Ureter (tissue), 1 donor: ENCODE measurements at regions not wholly inside any gene's neighbourhood (a gene's known extent, or its start where the extent isn't known, plus 50 kb on each side); places are given as distances from the start of the nearest gene placed in this dataset.

ENCODE experiments used
- DNase-seq: peaks from one replicate; pipeline ENCODE4 v3.0.0-alpha.2; 2020; ENCODE audit warnings: low spot score
- donor health status: DM: yes; HTN: yes; CAD: no.

- DNase-seq = no peak
Measured at GRCh38 chr7:96484845-96485244, 162.9 kb upstream of the SLC25A13 start.

GRCh38 chr7:96484091-96484490 lies 162.2 kb upstream of the SLC25A13 start:
- DNase-seq = no peak

- DNase-seq = no peak
Measured at GRCh38 chr7:96481796-96482195, 159.9 kb upstream of the SLC25A13 start.

- DNase-seq = no peak
Measured at GRCh38 chr7:96479015-96479645, 157.2 kb upstream of the SLC25A13 start.

- no peak for DNase-seq
Measured at GRCh38 chr7:96471606-96472005, 149.7 kb upstream of the SLC25A13 start.

DNA sequence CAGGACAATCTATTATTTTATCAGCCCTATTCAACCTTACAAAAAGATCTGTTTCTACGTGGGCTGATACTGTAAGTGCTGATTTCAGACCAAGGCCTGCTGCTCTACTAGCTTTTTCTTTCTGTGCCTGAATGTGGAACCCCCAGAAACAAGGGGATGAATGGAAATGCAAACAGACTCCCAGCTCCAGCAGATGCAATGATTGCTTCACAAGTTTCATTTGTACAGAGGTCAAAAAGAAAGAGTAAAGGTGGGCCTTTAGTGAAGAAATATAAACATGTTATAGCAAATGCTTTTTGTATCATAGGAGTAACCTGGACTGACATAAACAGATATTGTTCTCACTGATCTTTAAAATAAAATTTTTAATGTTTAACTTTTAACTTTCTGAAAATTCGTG lies 130.2 kb upstream of the SLC25A13 start:
- no peak for DNase-seq

DNA sequence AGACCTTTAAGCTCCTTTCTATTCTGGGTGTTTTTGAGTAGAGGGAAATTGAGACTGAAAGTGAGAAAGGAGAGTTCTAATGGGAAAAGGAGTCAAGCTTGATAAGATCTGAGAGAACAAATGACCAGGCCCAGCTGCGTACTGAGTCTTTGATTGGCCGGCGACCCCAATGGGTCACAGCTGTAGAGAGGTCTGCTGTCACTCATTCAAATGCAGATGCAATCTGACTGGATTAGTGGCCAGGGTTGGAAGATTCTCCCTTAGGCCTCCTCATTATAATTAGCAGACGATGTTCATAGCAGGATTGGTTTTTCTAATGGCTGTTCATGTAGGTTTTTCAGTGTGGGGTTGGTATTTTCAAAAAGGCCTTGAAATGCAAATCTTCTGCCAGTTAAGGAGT lies 127.2 kb upstream of the SLC25A13 start:
- no peak for DNase-seq

GRCh38 chr7:96447109-96447645 lies 125.3 kb upstream of the SLC25A13 start:
- no peak for DNase-seq

DNA sequence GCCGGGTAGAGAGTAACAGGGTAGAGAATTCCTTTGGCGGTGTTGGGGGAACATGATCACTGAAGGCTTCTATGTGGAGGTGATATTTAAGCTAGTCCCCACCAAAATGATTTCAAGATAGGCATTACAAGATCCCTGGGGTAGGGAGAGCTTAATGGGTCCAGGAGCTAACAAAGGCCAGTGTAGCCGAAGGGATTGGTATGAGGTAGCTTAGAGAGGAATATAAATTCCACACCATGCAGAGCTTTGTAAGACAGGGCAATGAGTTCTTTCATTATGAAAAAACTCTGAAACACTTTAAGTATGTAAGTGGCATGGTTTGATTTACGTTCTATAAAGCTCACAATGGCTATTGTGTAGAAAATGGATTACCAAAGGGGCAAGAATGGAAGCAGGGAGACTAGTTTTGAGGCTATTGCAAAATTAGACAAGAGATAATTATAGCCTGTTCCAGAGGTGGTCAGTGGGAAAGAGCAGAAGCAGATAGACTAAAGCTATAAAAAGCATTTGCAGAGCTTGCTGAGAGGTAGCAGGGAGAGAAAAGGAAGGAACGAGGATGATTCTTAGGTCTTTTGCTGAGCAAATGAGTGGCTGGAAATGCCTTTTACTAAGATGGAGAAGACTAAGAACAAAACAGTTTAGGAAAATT lies 119.7 kb upstream of the SLC25A13 start:
- no peak for DNase-seq

DNA sequence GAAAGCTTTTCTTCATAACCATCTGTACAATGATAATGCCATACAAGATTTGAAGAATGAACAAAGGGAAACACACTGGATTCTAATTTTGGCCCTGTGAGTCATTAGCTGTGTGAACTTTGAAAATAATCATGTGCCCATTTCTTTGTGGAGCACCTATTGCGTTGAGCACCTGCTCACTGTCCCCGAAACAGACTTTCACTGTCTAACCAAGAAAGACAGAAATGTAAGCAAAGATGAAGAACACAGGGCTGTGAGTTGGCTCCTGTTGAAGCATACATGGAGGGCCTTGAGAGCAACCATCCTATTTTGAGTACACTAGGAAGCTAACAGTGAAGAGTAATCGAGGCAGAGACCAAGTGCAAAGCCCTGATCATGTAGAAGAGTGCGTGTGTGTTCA lies 118.4 kb upstream of the SLC25A13 start:
- DNase-seq = no peak

- no peak for DNase-seq
Measured at GRCh38 chr7:96436880-96437279, 115.0 kb upstream of the SLC25A13 start.

DNA sequence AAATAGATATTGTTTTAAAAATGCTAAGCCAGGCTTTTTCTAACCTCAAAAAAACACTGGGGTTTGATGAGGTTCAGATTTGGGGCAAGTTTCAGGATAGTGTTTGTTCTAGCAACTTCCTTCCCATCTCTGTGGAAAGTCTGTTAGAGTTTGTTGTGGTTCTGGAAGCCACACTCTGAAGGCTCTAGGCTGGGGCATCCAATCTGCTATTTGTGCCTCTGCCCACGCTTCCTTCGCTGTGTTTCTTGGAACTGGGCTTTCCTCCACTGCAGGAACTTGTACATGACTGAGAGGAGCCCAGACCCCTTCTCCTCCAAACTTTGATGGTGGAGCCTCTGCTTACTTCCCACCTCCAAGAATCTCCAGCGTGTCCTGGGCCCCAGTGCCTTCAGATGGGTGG lies 108.5 kb upstream of the SLC25A13 start:
- no peak for DNase-seq

DNA sequence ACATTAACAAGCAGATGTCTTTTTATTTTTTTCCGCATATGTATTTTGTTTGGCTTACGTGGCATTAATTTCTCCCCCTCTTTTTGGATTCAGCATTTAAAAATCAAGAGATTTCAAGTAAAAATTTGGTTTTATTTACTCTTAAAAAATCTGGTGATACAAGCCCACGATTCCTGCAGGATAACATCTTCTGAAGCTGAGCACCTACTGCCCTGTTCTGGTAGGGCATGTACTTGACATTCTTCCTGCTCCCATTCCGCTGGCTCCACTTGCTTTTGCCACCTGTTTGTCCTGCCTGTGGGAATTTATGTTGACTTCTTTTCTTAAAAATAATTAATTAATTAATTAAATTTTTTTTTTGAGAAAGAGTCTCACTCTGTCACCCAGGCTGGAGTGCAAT lies 105.2 kb upstream of the SLC25A13 start:
- DNase-seq = no peak

DNA sequence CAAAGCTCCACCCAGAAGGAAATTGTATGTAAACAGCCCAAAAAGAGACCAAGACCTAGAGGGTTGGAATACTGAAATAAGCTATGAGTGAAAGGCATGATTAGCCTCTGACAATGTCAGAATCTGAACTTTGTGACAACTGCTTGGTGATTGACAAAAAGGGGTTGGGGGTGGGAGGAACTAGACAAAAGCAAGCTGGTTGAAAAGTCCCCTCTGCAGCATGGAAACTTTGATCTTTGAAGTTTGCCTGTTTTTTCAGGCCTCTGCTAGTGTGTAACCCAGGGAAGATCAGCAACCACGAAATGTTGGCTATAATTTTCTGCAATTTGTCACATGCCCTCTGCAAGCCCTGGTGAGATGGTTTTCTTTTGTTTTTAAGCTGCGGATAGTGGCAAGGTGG lies 104.8 kb upstream of the SLC25A13 start:
- DNase-seq = no peak

DNA sequence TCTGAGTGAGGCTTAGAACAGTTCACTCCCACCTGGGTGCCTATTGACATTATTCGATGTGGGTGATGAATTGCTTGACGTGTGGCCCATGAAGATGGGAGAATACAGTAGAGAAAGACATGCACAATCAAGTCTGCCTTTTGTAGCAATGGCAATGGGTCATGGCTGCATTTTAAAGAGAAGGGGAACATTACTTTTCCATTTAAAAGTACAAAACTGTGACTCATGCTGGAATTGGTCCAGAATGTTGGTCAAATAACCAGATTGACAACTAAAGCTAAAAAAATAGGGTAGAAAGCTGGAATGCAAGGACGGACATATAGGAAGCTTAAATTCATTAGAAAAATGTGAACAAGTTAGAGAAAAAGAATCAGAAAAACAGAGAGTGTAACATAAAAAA lies 104.1 kb upstream of the SLC25A13 start:
- DNase-seq = no peak

GRCh38 chr7:96424411-96424810 lies 102.5 kb upstream of the SLC25A13 start:
- DNase-seq = no peak

DNA sequence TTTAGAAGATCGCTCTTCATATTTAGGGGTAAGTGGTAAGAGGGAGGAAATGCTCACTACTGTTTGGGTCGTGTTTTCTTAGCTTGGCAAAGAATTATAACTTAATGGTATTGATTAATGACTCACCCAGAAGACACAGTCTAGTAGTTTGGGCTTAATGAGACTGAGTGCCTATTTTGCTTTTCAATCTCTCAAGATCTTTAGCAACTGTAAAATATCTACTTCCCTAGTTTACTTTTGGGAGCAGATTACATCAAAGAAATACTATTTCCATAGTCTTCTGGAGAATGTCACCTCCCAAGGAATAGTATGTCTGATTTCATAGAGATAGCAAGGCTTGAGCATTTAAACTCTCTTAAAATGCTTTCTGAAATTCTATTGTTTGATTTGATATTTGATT lies 100.5 kb upstream of the SLC25A13 start:
- DNase-seq = no peak

DNA sequence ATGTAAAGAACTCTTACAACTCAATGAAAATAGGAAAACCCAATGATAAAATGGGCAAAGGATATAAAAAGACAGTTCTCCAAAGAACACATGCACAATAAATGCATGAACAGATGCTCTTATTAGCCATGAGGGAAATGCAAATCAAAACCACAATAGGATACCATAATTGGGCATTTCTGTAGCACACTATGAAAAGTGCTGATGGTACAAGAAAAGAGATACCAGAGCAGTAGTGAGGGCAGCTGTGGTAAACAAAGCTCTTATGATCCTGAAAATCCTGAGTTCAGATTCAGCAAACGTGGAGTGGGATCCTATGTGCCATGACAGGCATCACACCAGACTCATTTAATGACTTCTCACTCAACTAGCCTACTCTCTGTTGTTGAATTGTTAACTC lies 96.7 kb upstream of the SLC25A13 start:
- no peak for DNase-seq

- DNase-seq = no peak
Measured at GRCh38 chr7:96417784-96418183, 95.9 kb upstream of the SLC25A13 start.

GRCh38 chr7:96416599-96416998 lies 94.7 kb upstream of the SLC25A13 start:
- DNase-seq = no peak

DNA sequence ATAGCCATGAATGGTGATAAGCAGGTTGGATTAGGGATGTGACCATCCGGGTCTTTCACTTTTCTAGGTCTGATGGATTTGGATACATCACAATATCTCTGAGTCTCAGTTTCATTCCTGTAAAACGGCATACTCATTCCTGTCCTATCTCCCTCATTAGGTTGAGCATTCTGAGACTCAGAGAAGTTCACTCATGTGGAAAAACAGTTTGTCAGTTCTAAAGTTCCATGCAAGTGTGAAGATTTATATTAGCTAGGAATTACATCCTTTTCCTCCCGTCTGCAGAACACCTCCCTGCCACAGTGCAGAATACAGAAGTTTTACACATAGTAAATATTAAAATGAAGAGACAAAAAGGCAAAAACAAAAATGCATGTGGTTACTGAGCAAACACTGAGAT lies 94.2 kb upstream of the SLC25A13 start:
- no peak for DNase-seq

DNA sequence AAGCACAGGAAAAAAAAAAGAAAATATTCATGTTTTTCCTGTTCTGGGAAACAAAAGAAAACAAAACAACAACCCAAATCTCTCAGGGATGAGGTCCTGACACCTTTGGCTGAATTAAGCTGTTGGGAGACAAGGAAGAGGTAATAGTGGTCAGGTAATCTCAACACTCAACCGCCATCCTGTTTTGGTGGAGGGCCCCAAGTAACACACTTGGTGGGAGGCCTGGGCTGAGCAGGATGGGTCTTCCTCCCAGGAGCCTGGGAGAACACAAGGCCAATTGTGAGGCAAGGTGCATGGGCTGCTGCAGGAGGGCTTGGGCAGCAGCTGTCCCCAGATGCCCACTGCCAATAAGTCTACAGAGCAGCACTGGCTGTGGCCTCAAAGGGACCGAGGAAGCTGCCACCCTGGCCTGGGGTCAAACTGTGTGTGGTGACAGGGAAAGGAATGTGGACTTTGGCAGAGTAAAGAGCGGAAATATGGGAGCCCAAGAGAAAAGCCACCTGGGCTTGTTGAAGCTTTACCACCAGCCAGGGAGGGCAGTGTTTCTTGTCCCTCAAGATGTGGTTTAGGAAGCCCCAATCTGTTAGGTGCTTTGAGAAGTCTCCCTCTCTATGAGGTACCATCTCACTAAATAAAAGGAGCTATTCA lies 93.5 kb upstream of the SLC25A13 start:
- DNase-seq = no peak

GRCh38 chr7:96414931-96415292 lies 93.0 kb upstream of the SLC25A13 start:
- peak; percentile 50 for DNase-seq
